ENCODE measurements at regions not wholly inside any gene's neighbourhood (a gene's known extent, or its start where the extent isn't known, plus 50 kb on each side); places are given as distances from the start of the nearest gene placed in this dataset.

DNA sequence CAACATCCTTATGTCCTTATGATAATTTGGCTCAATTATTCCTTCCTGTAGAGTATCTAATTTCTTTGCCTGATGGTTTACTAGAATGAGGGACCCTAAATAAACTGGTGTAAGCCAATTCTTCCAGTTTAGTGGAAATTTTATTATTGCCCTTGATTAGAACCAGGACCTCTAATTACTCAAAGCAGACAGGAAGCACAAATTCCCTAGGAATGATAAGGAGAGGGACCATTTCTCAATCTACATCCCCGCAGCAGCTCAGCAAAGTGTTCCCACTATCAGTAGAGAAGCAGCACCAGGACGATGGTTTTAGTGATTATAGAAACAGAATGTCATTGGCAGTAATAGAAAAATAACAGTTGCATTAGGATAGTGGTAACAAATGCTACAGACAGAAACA lies 97.1 kb downstream of the PLPPR4 start:
- TF ChIP-seq, protein P1, sequence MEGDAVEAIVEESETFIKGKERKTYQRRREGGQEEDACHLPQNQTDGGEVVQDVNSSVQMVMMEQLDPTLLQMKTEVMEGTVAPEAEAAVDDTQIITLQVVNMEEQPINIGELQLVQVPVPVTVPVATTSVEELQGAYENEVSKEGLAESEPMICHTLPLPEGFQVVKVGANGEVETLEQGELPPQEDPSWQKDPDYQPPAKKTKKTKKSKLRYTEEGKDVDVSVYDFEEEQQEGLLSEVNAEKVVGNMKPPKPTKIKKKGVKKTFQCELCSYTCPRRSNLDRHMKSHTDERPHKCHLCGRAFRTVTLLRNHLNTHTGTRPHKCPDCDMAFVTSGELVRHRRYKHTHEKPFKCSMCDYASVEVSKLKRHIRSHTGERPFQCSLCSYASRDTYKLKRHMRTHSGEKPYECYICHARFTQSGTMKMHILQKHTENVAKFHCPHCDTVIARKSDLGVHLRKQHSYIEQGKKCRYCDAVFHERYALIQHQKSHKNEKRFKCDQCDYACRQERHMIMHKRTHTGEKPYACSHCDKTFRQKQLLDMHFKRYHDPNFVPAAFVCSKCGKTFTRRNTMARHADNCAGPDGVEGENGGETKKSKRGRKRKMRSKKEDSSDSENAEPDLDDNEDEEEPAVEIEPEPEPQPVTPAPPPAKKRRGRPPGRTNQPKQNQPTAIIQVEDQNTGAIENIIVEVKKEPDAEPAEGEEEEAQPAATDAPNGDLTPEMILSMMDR (IDR thresholded peaks at IDR 0.05; ENCODE audit: low read depth, low read length, missing control alignments) = no peak
- no peaks in the 10 kb centered on the region for H3K36me3 ChIP-seq (replicated peaks)
- no peak overlapping the region for H3K27ac ChIP-seq
- in situ Hi-C loops (cut with HindIII; ENCODE audit: low pct_ligation_motif_present, low sequenced_read_pairs) = no loop called here
- DNase-seq = no peak
- no peaks in the 10 kb centered on the region for H3K27me3 ChIP-seq (replicated peaks)
- H3K4me3 ChIP-seq (ENCODE audit: low read depth, low read length) = no peak overlapping the region

GRCh38 chr1:99363531-99363930 lies 99.2 kb downstream of the PLPPR4 start:
- in situ Hi-C loops (cut with HindIII; ENCODE audit: low pct_ligation_motif_present, low sequenced_read_pairs) = no loop called here
- Histone ChIP-seq H3K27me3 (replicated peaks) (no peaks in the 10 kb centered on the region), H3K4me3 (ENCODE audit: low read depth, low read length) (no peak overlapping the region), H3K36me3 (replicated peaks) (no peaks in the 10 kb centered on the region), H3K27ac (no peak overlapping the region)
- TF ChIP-seq, protein P1 (IDR thresholded peaks at IDR 0.05; ENCODE audit: low read depth, low read length, missing control alignments) = no peak
- DNase-seq = no peak

GRCh38 chr1:99365141-99365540 lies 100.8 kb downstream of the PLPPR4 start:
- no peaks in the 10 kb centered on the region for H3K36me3 ChIP-seq (replicated peaks)
- no peaks in the 10 kb centered on the region for H3K27me3 ChIP-seq (replicated peaks)
- DNase-seq = no peak
- H3K27ac ChIP-seq = no peak overlapping the region
- no peak overlapping the region for H3K4me3 ChIP-seq (ENCODE audit: low read depth, low read length)
- TF ChIP-seq, protein P1 (IDR thresholded peaks at IDR 0.05; ENCODE audit: low read depth, low read length, missing control alignments) = no peak
- in situ Hi-C loops (cut with HindIII; ENCODE audit: low pct_ligation_motif_present, low sequenced_read_pairs) = no loop called here

- TF ChIP-seq, protein P1 (IDR thresholded peaks at IDR 0.05; ENCODE audit: low read depth, low read length, missing control alignments) = no peak
- no peak overlapping the region for H3K27ac ChIP-seq
- in situ Hi-C loops (cut with HindIII; ENCODE audit: low pct_ligation_motif_present, low sequenced_read_pairs) = no loop called here
- DNase-seq = no peak
- no peaks in the 10 kb centered on the region for H3K36me3 ChIP-seq (replicated peaks)
- H3K27me3 ChIP-seq (replicated peaks) = no peaks in the 10 kb centered on the region
- H3K4me3 ChIP-seq (ENCODE audit: low read depth, low read length) = no peak overlapping the region
Measured at GRCh38 chr1:99365545-99365944, 101.3 kb downstream of the PLPPR4 start.

DNA sequence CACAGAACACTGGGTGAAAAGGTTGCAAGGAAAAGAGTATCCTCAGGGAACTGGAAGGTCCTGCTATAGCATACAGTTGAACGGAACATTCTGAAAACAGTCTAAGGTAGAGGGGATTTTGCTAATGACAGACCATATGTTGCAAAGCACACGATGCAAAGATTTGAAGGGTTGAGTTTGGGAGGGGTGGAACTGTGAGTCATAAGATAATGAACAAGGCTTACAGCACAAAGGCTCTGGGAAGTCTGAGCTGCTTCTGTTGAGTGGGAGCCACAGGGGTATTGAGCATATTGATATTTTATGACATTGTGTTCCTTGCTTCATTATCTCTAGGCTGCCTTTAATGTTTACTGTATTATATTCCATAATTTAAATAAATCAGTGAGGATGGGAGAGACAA lies 104.9 kb downstream of the PLPPR4 start:
- Histone ChIP-seq H3K4me3 (ENCODE audit: low read depth, low read length) (no peak overlapping the region), H3K27me3 (replicated peaks) (no peaks in the 10 kb centered on the region), H3K27ac (no peak overlapping the region), H3K36me3 (replicated peaks) (no peaks in the 10 kb centered on the region)
- no peak for DNase-seq
- TF ChIP-seq, protein P1 (IDR thresholded peaks at IDR 0.05; ENCODE audit: low read depth, low read length, missing control alignments) = no peak
- in situ Hi-C loops (cut with HindIII; ENCODE audit: low pct_ligation_motif_present, low sequenced_read_pairs) = no loop called here

DNA sequence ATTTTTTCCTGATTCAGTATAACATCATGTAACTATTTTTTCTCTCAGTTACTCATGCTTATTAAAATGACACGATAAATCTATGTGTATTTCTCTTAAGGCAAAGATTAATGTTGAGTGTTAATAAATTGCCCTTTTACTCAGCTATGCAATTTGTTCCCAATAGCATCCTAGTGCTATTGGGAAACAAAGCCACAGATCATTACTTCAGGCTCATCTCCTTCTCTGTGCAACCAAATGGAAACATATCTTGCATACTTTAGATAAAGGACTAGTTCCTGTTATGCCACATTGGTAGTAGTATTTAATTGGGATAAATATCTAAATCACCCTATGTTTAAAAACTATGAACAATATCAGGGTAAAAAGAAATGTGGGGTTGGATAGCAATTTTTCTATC lies 106.2 kb downstream of the PLPPR4 start:
- Histone ChIP-seq H3K36me3 (replicated peaks) (no peaks in the 10 kb centered on the region), H3K27me3 (replicated peaks) (no peaks in the 10 kb centered on the region), H3K4me3 (ENCODE audit: low read depth, low read length) (no peak overlapping the region), H3K27ac (no peak overlapping the region)
- TF ChIP-seq, protein P1 (IDR thresholded peaks at IDR 0.05; ENCODE audit: low read depth, low read length, missing control alignments) = no peak
- in situ Hi-C loops (cut with HindIII; ENCODE audit: low pct_ligation_motif_present, low sequenced_read_pairs) = no loop called here
- DNase-seq = no peak
